H1 (cell line): ENCODE measurements at regions not wholly inside any gene's neighbourhood (a gene's known extent, or its start where the extent isn't known, plus 50 kb on each side); places are given as distances from the start of the nearest gene placed in this dataset.

Experiments
- SAP30 ChIP-seq: fragments of 300-600 bp; sonication (generic); IDR thresholded peaks from 2 replicates; pipeline ENCODE4 v1.7.1; 2012; ENCODE audit warnings: low read length, moderate library complexity, mild to moderate bottlenecking, inconsistent platforms; ENCODE audit not compliant: insufficient read depth, insufficient replicate concordance

DNA sequence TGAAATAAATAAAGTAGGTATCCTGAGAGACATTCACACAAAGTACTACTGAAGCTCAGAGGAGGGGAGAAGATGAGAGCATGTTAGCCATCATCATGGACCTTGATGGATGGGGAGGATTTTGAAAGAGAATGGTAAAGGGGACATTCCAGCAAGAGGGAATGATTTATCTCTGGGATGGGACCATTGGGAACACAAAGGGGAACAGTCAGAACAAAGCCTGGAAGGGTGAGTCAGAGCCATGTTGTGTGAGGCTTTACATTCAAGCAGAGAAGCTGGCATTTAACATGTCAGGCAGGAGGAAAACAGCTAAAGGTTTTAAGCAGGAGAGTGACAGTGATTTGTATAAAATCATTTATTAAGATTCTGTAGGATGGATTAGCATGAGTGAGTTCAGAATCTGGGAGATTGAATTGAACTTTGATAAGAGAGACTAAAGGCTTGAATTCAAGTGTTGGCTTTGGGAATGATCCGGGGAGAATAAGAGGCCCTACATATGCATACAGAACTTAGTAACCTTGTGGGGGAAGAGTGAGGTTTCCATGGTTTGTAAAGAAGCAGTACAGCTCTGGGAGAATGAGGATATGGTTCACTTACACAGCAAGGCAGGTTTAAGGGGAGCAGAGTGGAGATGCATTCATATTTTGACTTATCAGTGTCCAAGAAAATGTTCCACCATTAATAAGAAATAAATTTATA is 174.4 kb downstream of the SYT10 start (continued):
- TF ChIP-seq SAP30 = no peak
